ENCODE measurements at regions not wholly inside any gene's neighbourhood (a gene's known extent, or its start where the extent isn't known, plus 50 kb on each side); places are given as distances from the start of the nearest gene placed in this dataset.

DNA sequence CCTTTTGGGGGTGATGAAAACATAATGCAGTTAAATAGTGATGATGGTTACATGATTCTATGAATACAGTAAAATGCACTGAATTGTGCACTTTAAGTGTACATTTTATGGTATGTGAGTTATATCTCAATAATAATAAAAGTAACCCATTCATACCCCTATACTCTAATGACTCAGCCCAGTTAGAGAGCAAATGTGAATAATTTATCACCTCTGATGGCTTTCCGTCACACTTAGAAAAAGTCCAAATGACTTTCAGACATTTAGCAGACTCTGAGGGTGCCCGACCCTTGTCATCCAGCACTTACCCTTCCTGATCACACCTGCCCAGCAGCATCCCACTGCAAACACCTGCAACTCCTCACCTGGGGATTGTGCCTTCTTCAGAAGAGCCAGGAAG, 148.1 kb upstream of the MAF start:
- TF ChIP-seq, protein P1, sequence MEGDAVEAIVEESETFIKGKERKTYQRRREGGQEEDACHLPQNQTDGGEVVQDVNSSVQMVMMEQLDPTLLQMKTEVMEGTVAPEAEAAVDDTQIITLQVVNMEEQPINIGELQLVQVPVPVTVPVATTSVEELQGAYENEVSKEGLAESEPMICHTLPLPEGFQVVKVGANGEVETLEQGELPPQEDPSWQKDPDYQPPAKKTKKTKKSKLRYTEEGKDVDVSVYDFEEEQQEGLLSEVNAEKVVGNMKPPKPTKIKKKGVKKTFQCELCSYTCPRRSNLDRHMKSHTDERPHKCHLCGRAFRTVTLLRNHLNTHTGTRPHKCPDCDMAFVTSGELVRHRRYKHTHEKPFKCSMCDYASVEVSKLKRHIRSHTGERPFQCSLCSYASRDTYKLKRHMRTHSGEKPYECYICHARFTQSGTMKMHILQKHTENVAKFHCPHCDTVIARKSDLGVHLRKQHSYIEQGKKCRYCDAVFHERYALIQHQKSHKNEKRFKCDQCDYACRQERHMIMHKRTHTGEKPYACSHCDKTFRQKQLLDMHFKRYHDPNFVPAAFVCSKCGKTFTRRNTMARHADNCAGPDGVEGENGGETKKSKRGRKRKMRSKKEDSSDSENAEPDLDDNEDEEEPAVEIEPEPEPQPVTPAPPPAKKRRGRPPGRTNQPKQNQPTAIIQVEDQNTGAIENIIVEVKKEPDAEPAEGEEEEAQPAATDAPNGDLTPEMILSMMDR (conservative IDR thresholded peaks at IDR 0.05; ENCODE audit: low read depth, low read length): no peak
- TF ChIP-seq EZH2 (IDR thresholded peaks at IDR 0.05; ENCODE audit: borderline replicate concordance, low read depth, low read length, poor library complexity, severe bottlenecking): no peak
